Astrocyte (in vitro differentiated cells and primary cell): ENCODE measurements at regions not wholly inside any gene's neighbourhood (a gene's known extent, or its start where the extent isn't known, plus 50 kb on each side); places are given as distances from the start of the nearest gene placed in this dataset.

ENCODE experiments used
- DNase-seq: peaks from one replicate; pipeline ENCODE4 v3.0.0-alpha.2; 2010; ENCODE audit warnings: low read depth
- FAIRE-seq: peaks from 2 replicates; lab custom pipeline; 2011; peaks lifted over from hg19 to GRCh38; lab: Jason Lieb, UNC
- H2AFZ ChIP-seq: 2 replicates; pipeline ENCODE4 v1.6.0; 2012; ENCODE audit warnings: low read depth, low read length, inconsistent platforms
- H3K27ac ChIP-seq: 2 replicates; pipeline ENCODE4 v1.5.1; 2011; ENCODE audit warnings: low read depth, low read length, inconsistent platforms
- H3K27me3 ChIP-seq: 2 replicates; pipeline ENCODE4 v1.6.0; 2011; ENCODE audit warnings: low read length, inconsistent platforms; ENCODE audit not compliant: insufficient read depth
- H3K36me3 ChIP-seq: 2 replicates; pipeline ENCODE4 v1.5.1; 2011; ENCODE audit warnings: low read length, inconsistent platforms; ENCODE audit not compliant: insufficient read depth
- H3K4me1 ChIP-seq: 2 replicates; pipeline ENCODE4 v1.5.1; 2011; ENCODE audit warnings: low read length, inconsistent platforms; ENCODE audit not compliant: insufficient read depth
- H3K4me2 ChIP-seq: 2 replicates; pipeline ENCODE4 v1.6.0; 2012; ENCODE audit warnings: low read length, inconsistent platforms
- H3K4me3 ChIP-seq: 2 replicates; pipeline ENCODE4 v1.5.1; 2011; ENCODE audit warnings: low read depth, mild to moderate bottlenecking, low read length, inconsistent platforms; ENCODE audit not compliant: insufficient read depth
- H3K79me2 ChIP-seq: 2 replicates; pipeline ENCODE4 v1.6.0; 2012; ENCODE audit warnings: mild to moderate bottlenecking, low read length, inconsistent platforms; ENCODE audit not compliant: insufficient read depth
- H3K9ac ChIP-seq: 2 replicates; pipeline ENCODE4 v1.6.0; 2012; ENCODE audit warnings: mild to moderate bottlenecking, low read length, inconsistent platforms
- H3K9me3 ChIP-seq: 2 replicates; pipeline ENCODE4 v1.5.1; 2012; ENCODE audit warnings: low read depth, mild to moderate bottlenecking, low read length, inconsistent platforms; ENCODE audit not compliant: insufficient read depth
- H4K20me1 ChIP-seq: 2 replicates; pipeline ENCODE4 v1.6.0; 2012; ENCODE audit warnings: low read length, inconsistent platforms; ENCODE audit not compliant: insufficient read depth
- H3K27ac Mint-ChIP-seq: one replicate; pipeline ENCODE4 v1.8.0; 2021; ENCODE audit warnings: mild to moderate bottlenecking, mixed read lengths; ENCODE audit not compliant: unreplicated experiment
- H3K27me3 Mint-ChIP-seq: one replicate; pipeline ENCODE4 v1.8.0; 2021; ENCODE audit warnings: low read depth, mixed read lengths; ENCODE audit not compliant: unreplicated experiment
- H3K36me3 Mint-ChIP-seq: one replicate; pipeline ENCODE4 v1.8.0; 2021; ENCODE audit warnings: low read depth, mixed read lengths; ENCODE audit not compliant: unreplicated experiment
- H3K4me1 Mint-ChIP-seq: one replicate; pipeline ENCODE4 v1.8.0; 2021; ENCODE audit warnings: low read depth, mixed read lengths; ENCODE audit not compliant: unreplicated experiment
- H3K4me3 Mint-ChIP-seq: one replicate; pipeline ENCODE4 v1.8.0; 2021; ENCODE audit warnings: mild to moderate bottlenecking, moderate library complexity, mixed read lengths; ENCODE audit not compliant: unreplicated experiment
- H3K9me3 Mint-ChIP-seq: one replicate; pipeline ENCODE4 v1.8.0; 2021; ENCODE audit warnings: mild to moderate bottlenecking, mixed read lengths; ENCODE audit not compliant: unreplicated experiment
- EZH2 ChIP-seq: IDR thresholded peaks from 2 replicates; pipeline ENCODE4 v1.6.1; 2012; ENCODE audit warnings: mild to moderate bottlenecking, low read length, inconsistent platforms; ENCODE audit not compliant: insufficient read depth
- TF ChIP-seq, protein P1 (sequence below): IDR thresholded peaks from 2 replicates; pipeline ENCODE4 v1.5.1; 2011; ENCODE audit warnings: low read depth, mild to moderate bottlenecking, inconsistent platforms, low read length, moderate library complexity; ENCODE audit not compliant: insufficient read depth

DNA sequence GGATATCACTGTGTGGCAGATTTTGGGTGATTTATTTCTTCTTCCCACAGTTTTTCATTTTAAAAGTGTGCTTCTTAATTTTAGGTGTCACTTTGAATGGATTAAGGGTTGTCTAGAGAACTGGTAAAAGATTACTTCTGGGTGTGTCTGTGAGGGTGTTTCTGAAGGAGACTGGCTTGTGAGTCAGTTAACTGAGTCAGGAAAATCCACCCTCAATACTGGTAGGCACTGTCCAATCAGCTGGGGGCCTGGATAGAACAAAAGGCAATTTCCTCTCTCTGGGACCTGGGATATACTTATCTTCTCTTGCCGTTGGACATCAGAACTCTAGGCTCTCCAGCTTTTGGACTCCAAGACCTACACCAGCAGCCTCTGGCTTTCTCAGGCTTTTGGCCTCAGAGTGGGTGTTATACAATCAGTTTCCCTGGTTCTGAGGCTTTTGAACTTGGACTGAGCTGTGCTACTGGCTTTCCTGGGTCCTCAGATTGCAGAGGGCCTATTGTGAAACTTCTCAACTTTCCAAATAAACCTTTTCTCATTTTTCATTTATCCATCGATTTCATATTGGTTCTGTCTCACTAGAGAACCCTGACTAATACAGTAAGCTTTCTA, 413.1 kb downstream of the GBA3 start:
- Histone ChIP-seq H3K79me2 (no peaks in the 10 kb centered on the region), H3K4me2 (no peak overlapping the region), H3K9ac (no peak overlapping the region), H3K27ac (no peak overlapping the region), H2AFZ (no peak overlapping the region), H3K4me1 (no peaks in the 10 kb centered on the region), H3K36me3 (no peaks in the 10 kb centered on the region), H3K4me3 (no peak overlapping the region), H3K9me3 (no peaks in the 10 kb centered on the region), H3K27me3 (no peaks in the 10 kb centered on the region), H4K20me1 (no peaks in the 10 kb centered on the region)
- no peaks in the 10 kb centered on the region for H3K9me3 Mint-ChIP-seq
- H3K36me3 Mint-ChIP-seq: no peaks in the 10 kb centered on the region
- FAIRE-seq: no peak
- H3K27ac Mint-ChIP-seq: no peak overlapping the region
- no peak overlapping the region for H3K4me3 Mint-ChIP-seq
- no peaks in the 10 kb centered on the region for H3K4me1 Mint-ChIP-seq
- no peaks in the 10 kb centered on the region for H3K27me3 Mint-ChIP-seq
- no peak for DNase-seq
- TF ChIP-seq, protein P1, sequence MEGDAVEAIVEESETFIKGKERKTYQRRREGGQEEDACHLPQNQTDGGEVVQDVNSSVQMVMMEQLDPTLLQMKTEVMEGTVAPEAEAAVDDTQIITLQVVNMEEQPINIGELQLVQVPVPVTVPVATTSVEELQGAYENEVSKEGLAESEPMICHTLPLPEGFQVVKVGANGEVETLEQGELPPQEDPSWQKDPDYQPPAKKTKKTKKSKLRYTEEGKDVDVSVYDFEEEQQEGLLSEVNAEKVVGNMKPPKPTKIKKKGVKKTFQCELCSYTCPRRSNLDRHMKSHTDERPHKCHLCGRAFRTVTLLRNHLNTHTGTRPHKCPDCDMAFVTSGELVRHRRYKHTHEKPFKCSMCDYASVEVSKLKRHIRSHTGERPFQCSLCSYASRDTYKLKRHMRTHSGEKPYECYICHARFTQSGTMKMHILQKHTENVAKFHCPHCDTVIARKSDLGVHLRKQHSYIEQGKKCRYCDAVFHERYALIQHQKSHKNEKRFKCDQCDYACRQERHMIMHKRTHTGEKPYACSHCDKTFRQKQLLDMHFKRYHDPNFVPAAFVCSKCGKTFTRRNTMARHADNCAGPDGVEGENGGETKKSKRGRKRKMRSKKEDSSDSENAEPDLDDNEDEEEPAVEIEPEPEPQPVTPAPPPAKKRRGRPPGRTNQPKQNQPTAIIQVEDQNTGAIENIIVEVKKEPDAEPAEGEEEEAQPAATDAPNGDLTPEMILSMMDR: no peak
- TF ChIP-seq EZH2: no peak

DNA sequence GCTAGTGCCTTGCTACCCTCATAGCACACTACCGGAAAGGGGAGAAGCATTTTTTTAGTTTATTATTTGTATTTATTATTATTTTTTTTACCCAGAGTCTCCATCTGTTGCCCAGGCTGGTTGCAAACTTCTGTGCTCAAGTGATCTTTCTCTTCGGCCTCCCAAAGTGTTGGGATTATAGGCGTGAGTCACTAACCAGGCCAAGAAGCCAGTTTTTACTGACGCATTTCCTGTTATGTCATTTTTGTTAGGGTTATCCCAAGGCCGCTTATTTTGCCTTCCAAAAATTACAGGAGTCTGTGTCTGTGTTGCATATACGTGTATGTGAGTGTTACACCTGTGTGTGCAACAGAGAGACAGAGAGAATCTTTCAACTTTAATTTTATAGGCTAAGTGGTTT, 404.5 kb downstream of the GBA3 start:
- Histone ChIP-seq H3K4me3 (no peak overlapping the region), H3K4me2 (peak overlapping the region; percentile 25), H3K27me3 (no peaks in the 10 kb centered on the region), H4K20me1 (no peaks in the 10 kb centered on the region), H2AFZ (no peak overlapping the region), H3K9ac (no peak overlapping the region), H3K79me2 (no peaks in the 10 kb centered on the region), H3K27ac (peak overlapping the region; percentile 64), H3K4me1 (peaks cover 6% of the 10 kb centered on the region), H3K36me3 (no peaks in the 10 kb centered on the region), H3K9me3 (peaks cover 3% of the 10 kb centered on the region)
- TF ChIP-seq, protein P1: no peak
- no peak for TF ChIP-seq EZH2
- no peak overlapping the region for H3K4me3 Mint-ChIP-seq
- H3K27ac Mint-ChIP-seq: no peak overlapping the region
- no peaks in the 10 kb centered on the region for H3K36me3 Mint-ChIP-seq
- no peak for FAIRE-seq
- H3K9me3 Mint-ChIP-seq: peaks cover 8% of the 10 kb centered on the region
- H3K4me1 Mint-ChIP-seq: no peaks in the 10 kb centered on the region
- H3K27me3 Mint-ChIP-seq: no peaks in the 10 kb centered on the region
- DNase-seq: peak; percentile 87

DNA sequence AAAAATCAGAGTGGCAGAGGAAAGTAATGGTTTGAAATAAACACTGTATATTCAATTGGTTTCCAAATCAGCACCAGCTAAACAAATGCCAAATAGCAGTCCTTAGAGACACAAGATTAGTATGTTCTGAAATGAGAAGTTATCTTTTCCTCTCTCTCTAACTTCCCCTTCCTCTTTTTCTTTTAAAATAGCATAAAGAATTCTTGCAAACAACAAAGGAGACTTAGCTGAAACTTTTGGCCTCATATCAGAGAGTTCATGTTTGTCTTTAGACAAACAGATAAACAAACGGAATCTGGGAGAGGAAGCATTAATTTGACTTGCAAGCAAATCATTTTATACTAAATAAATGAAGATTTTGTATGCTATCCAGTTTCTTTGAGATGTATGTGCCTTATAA, 399.0 kb downstream of the GBA3 start:
- no peak for DNase-seq
- Mint-ChIP-seq H3K36me3 (no peaks in the 10 kb centered on the region), H3K27me3 (no peaks in the 10 kb centered on the region), H3K4me1 (no peaks in the 10 kb centered on the region), H3K9me3 (peaks cover 8% of the 10 kb centered on the region), H3K4me3 (no peak overlapping the region), H3K27ac (no peak overlapping the region)
- peaks cover 2% of the 10 kb centered on the region for H3K4me1 ChIP-seq
- no peak overlapping the region for H2AFZ ChIP-seq
- H3K79me2 ChIP-seq: no peaks in the 10 kb centered on the region
- peaks cover 3% of the 10 kb centered on the region for H3K9me3 ChIP-seq
- no peak overlapping the region for H3K4me3 ChIP-seq
- H3K4me2 ChIP-seq: no peak overlapping the region
- no peaks in the 10 kb centered on the region for H4K20me1 ChIP-seq
- no peaks in the 10 kb centered on the region for H3K36me3 ChIP-seq
- TF ChIP-seq EZH2: no peak
- TF ChIP-seq, protein P1: no peak
- H3K27me3 ChIP-seq: no peaks in the 10 kb centered on the region
- no peak overlapping the region for H3K27ac ChIP-seq
- FAIRE-seq: no peak
- no peak overlapping the region for H3K9ac ChIP-seq
